ENCODE measurements at regions not wholly inside any gene's neighbourhood (a gene's known extent, or its start where the extent isn't known, plus 50 kb on each side); places are given as distances from the start of the nearest gene placed in this dataset.

- DNase-seq: no peak
- H3K9me3 ChIP-seq: no peaks in the 10 kb centered on the region
- 56 to 73% methylated on average over 1 to 2 of the region's 2 CpGs for WGBS, 2 donors
- no peak overlapping the region for H3K27ac ChIP-seq
- TF ChIP-seq POLR2A (IDR thresholded peaks at IDR 0.05) (no peak), CTCF (IDR thresholded peaks at IDR 0.05) (no peak)
- H3K4me3 ChIP-seq: no peak overlapping the region
- intact Hi-C loops (cut with DNase I): no loop called here
- no peaks in the 10 kb centered on the region for H3K4me1 ChIP-seq
- no peaks in the 10 kb centered on the region for H3K27me3 ChIP-seq
- H3K36me3 ChIP-seq: no peaks in the 10 kb centered on the region
Observed at GRCh38 chr10:10010397-10010796, 1007.3 kb upstream of the CELF2 start.

GRCh38 chr10:10014846-10015245, 1002.8 kb upstream of the CELF2 start:
- H3K9me3 ChIP-seq: no peaks in the 10 kb centered on the region
- DNase-seq: no peak
- H3K4me1 ChIP-seq: no peaks in the 10 kb centered on the region
- H3K36me3 ChIP-seq: no peaks in the 10 kb centered on the region
- no peaks in the 10 kb centered on the region for H3K27me3 ChIP-seq
- no peak overlapping the region for H3K4me3 ChIP-seq
- TF ChIP-seq CTCF (IDR thresholded peaks at IDR 0.05): no peak
- no peak for TF ChIP-seq POLR2A (IDR thresholded peaks at IDR 0.05)
- H3K27ac ChIP-seq: no peak overlapping the region
- WGBS, 2 donors: 74 to 88% methylated on average over 1 of the region's 1 CpG
- intact Hi-C loops (cut with DNase I): no loop called here

- no peak overlapping the region for H3K27ac ChIP-seq
- no peaks in the 10 kb centered on the region for H3K9me3 ChIP-seq
- no peaks in the 10 kb centered on the region for H3K27me3 ChIP-seq
- H3K4me1 ChIP-seq: no peaks in the 10 kb centered on the region
- intact Hi-C loops (cut with DNase I): no loop called here
- 64 to 75% methylated on average over 5 of the region's 5 CpGs for WGBS, 2 donors
- no peak overlapping the region for H3K4me3 ChIP-seq
- TF ChIP-seq POLR2A (IDR thresholded peaks at IDR 0.05): no peak
- TF ChIP-seq CTCF (IDR thresholded peaks at IDR 0.05): no peak
- H3K36me3 ChIP-seq: no peaks in the 10 kb centered on the region
- no peak for DNase-seq
Observed at GRCh38 chr10:10017716-10018115, 1000.0 kb upstream of the CELF2 start.

- WGBS, 2 donors: 30% methylated on average over 1 of the region's 1 CpG; no CpG with 5 or more reads in 1 of the 2 donors
- intact Hi-C loops (cut with DNase I): no loop called here
- no peaks in the 10 kb centered on the region for H3K36me3 ChIP-seq
- DNase-seq: no peak
- no peaks in the 10 kb centered on the region for H3K27me3 ChIP-seq
- no peak overlapping the region for H3K27ac ChIP-seq
- no peaks in the 10 kb centered on the region for H3K4me1 ChIP-seq
- H3K9me3 ChIP-seq: no peaks in the 10 kb centered on the region
- TF ChIP-seq CTCF (IDR thresholded peaks at IDR 0.05): no peak
- TF ChIP-seq POLR2A (IDR thresholded peaks at IDR 0.05): no peak
- H3K4me3 ChIP-seq: no peak overlapping the region
Observed at GRCh38 chr10:10020945-10021344, 996.7 kb upstream of the CELF2 start.

GRCh38 chr10:10032991-10033390, 984.7 kb upstream of the CELF2 start:
- TF ChIP-seq CTCF (IDR thresholded peaks at IDR 0.05): no peak
- no peak for TF ChIP-seq POLR2A (IDR thresholded peaks at IDR 0.05)
- 46 to 49% methylated on average over 2 of the region's 2 CpGs for WGBS, 2 donors
- intact Hi-C loops (cut with DNase I): no loop called here

More at GRCh38 chr10:10032991-10033390, 984.7 kb upstream of the CELF2 start:
- H3K27me3 ChIP-seq: no peaks in the 10 kb centered on the region
- no peak overlapping the region for H3K27ac ChIP-seq
- DNase-seq: no peak
- H3K9me3 ChIP-seq: no peaks in the 10 kb centered on the region
- H3K4me1 ChIP-seq: no peaks in the 10 kb centered on the region
- H3K4me3 ChIP-seq: no peak overlapping the region
- H3K36me3 ChIP-seq: no peaks in the 10 kb centered on the region

Data from esophagus squamous epithelium (tissue), 5 donors.